GM19397 (cell line): ENCODE measurements at regions not wholly inside any gene's neighbourhood (a gene's known extent, or its start where the extent isn't known, plus 50 kb on each side); places are given as distances from the start of the nearest gene placed in this dataset.

Experiments
- ATAC-seq: cut with Tn5 transposase; IDR thresholded peaks from one replicate; pipeline ENCODE4 v1.9.1; 2021; ENCODE audit warnings: mild to moderate bottlenecking, moderate library complexity; ENCODE audit not compliant: unreplicated experiment

DNA sequence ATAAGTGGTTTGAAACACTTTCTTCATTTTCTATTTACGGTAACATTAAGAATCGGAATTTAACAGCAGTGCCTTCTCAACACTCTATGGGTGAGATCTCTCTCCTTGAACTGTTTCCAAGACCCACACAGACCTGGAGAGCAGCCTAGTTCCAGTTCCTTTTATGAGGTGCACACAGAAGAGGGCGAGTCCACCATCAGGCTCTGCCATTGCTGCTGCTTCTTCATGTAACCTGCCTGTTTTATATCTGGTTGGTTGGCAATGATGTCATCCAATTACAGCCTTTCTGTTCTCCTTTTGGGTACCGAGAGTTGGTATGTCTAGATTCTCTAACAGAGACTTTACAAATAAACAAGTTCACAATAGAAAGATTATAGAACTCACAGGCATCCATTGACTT, 225.7 kb downstream of the UTP18 start:
- ATAC-seq = no peak

DNA sequence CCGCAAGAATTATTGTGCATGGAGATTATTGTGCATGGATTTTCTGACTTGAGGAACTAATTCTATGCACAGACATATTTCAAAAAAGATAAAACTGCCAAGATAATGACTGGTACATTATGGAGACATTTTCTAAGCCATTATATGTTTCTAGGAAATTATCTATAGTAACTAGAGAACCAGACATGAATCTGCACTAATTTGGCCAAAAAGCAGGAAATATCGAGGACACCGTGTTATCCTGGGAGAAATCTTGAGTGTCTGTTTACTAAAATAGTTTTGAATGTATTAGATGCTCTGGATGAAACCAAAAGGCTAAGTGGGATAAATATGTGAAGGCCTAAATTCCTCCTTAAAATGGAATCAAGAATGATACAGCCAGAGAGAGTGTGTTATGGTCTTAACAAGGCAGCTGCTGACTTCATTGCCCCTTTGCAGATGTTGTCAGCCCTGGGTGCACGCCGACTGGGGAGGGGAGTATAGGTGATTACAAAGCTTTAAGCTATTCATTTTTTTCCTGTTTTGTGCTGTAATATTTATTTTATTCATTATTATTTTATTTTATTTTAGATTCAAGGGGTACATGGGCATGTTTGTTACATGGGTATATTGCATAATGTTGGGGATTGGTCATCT, 226.7 kb downstream of the UTP18 start:
- ATAC-seq = no peak

DNA sequence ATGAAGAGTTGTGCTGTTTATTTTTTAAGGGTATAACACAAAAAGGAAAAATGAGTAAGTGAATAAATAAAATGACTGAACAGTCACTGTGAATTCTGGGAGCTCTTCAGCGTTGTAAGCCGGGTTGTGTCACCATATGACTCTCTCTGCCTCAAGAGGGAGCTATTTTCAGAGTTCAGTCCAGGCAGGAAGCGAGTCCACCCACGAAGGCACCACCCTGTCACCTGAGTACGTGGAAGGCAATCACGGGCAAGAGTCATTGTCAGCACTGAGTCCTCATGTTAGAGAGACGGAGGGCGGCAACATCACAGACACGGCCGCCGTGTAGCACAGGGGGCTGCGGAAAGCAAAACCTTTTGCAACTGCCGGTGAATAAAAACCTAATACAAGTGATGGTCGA, 227.6 kb downstream of the UTP18 start:
- ATAC-seq = no peak

- no peak for ATAC-seq
These were observed 231.1 kb downstream of the UTP18 start for GRCh38 chr17:51491416-51491815.

- no peak for ATAC-seq
These were observed 232.9 kb downstream of the UTP18 start for GRCh38 chr17:51493206-51493605.

DNA sequence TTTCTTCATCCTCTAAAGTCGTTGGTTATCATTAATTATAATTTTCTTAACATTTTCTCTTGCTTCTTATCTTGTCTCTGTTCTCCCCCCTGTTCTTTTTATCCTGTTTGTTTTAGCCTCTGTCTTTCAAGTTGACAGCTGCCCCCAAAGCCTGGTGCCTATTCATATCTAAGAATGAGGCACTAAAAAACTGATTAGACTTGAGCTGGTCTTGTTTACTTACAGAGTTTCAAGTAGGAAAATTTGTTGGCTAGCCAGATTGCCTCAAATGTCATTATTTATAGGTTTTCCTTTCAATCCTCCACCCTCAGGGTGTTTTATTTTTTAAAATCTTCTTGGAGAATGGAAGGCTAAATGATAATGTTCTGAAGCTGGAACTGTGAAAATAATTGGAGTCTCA, 236.0 kb downstream of the UTP18 start:
- no peak for ATAC-seq

- no peak for ATAC-seq
These were observed 239.6 kb downstream of the UTP18 start for GRCh38 chr17:51499897-51500296.

DNA sequence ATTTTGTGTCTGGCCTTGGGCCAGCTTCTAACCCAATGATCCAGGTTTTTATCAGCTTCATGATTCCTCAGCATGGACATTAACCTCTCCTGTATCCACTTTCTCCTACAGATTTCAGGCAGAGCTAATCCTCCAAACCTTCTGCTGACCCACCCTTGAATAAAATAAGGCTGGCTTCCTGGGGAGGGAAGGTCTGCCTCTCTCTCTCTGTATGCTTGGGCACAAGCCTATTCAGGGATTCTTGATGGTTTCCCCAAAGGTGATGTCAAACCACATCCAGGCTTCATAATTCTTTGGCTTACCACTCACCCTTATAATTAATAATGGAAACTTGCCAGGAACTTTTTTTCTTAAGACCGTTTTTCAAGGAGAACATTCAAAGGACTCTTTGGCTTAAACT, 240.1 kb downstream of the UTP18 start:
- no peak for ATAC-seq

DNA sequence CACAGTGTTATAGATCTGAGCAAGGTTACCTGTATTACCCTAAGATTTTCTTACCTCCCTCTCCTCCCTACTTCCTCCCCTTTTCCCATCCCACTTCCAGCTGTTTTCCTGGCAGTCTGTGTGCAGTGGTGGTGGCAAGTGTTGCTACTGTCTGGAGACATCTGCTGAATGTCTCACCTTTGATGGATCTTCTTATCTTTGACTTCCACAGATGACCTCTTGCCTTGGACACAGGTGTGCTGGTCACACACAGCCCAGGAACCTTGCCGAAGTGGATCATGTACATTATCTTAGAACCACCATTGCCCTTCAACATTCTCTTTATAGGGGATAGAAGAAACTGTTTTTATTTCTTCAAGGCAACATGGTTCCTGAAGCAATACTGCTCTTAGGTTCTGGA, 245.1 kb downstream of the UTP18 start:
- no peak for ATAC-seq

- ATAC-seq = no peak
These were observed 247.1 kb downstream of the UTP18 start for GRCh38 chr17:51507444-51507843.

DNA sequence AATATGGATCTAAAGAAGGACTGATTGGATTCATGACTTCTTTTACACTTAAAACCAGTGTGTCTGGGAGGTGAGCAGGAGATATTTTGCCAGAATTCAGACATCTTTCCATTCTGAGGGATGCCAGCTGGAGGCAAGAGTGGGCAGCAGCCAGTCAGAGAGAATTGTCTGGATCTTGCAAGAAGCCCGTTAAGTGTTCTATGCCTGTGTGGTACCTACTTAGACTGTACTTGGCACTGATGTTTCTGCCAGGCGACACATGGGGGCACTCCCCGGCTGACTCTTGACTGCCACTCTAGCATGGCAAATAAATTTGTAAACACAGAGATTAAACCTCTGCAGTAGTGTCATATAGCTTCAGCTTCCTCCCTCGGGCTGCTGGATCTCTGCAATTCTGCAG, 247.7 kb downstream of the UTP18 start:
- no peak for ATAC-seq

- ATAC-seq = no peak
These were observed 250.6 kb downstream of the UTP18 start for GRCh38 chr17:51510940-51511339.

DNA sequence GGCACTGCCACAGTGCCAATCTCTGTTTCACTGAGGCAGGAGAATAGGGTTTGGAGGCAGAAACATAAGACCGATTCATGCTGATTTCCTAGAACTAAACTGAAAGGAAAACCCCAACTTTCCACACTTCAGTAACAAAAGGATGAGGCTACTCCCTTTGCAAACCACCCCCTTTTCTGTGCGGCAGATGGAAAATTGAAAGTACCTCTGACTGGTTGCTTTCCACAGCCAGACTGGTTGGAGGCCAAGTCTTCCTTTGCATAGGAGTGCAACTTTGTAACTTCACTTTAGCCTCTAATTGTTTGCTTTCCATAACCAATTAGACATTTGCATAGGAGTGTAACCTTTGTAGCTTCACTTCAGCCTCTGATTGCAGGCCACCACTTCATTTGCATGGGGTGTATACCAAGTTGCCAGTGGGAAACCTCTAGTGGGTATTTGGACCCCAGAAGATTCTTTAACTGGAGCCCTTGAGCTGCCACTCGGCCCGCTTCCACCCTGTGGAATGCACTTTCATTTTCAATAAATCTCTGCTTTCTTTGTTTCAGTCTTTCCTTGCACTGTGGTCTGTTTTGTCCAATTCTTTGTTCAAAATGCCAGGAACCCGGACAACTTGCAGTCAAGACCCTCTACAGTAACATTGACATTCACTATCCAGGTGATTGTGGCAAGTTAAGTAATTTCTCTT, 252.0 kb downstream of the UTP18 start:
- no peak for ATAC-seq

- ATAC-seq = no peak
These were observed 256.6 kb downstream of the UTP18 start for GRCh38 chr17:51516924-51517323.

DNA sequence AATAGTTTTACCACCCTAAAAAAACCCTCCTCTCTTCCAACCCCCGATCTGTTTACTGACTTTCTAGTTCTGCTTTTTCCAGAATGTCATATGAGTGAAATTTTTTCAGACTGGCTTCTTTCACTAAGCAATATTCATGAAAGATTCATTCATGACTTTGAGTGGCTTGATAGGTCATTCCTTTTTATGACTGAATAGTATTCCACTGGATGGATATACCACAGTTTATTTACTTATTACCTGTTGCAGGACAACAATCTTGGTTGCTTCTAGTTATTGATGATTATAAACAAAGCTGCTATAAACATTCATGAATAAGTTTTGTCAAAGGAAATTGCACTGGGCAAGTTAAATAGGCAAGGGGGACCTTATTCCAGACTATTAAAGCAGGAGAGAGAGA, 264.2 kb downstream of the UTP18 start:
- no peak for ATAC-seq

GRCh38 chr17:51526507-51526906, 266.2 kb downstream of the UTP18 start:
- ATAC-seq = no peak

DNA sequence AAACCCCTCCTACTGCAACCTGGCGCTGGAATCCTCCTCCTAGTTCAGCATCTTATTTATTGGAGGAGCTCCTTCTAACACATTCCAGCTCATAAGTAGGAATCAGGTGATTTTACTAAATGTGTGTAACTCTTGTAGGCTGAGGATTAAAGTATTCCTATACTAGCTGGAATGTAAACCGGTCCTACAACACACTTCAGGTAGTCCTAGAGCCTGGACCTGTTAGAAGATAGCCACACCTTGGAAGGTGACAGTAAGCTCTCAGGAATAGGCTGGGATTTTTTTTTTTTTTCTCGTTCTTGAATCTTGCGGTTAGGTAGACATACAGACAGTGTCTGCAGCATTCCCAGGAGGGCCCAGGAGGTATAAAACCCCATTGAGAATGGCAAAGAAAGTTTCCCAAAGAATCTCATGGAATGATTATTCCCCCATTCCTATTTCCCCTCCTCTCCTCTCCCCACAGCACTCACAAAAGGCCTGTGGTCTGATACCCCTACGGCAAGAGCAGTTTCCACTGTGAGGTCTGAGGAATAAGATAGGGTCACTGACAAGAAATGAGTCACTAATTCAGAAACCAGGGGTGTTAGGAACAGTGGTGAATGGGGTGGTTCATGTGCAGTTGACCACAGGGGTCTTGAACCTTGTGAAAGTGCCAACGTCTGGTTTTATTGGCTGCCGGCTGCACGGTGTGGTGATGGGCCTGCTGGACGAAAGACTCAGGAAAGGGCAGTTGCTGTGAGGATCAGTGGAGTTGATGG, 267.1 kb downstream of the UTP18 start:
- no peak for ATAC-seq

DNA sequence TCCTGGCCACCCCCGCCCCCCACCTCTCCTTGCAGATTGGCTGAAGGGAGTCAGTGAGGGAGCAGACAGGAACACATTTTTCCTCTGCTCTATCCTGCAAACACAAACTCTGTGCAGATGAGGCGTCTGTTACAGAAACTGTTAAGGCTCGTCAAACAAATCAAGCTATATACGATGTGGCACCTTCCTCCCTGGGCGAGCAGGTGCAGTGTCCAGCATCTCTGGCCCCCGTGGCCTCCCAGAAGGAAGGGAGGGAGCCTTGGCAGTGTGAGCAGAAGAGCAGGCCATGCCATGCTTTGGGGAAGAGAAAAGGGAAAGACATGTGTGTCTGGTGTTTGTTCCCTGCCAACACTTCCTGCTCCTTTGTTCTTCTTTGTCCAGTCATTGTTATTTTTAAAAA, 267.8 kb downstream of the UTP18 start:
- ATAC-seq = no peak

GRCh38 chr17:51533219-51533618, 272.9 kb downstream of the UTP18 start:
- no peak for ATAC-seq

DNA sequence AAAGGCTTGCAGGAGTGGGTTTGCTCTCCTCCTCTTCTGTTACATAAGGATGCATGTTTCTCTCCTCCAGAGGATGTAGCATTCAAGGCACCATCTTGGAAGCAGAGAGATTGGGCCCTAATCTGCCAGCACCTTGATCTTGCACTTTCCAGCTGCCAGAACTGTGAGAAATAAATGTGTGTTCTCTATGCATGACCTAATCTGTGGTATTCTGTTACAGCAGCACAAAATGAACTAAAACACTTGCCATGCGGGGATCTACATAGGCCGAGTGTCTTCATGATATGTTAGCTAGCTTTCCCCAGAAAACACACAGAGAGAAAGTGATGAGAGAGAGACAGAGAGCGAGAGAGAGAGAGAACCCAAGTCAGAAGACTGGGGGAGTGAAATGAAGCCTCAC, 273.5 kb downstream of the UTP18 start:
- no peak for ATAC-seq

GRCh38 chr17:51536627-51537026, 276.3 kb downstream of the UTP18 start:
- ATAC-seq = no peak

DNA sequence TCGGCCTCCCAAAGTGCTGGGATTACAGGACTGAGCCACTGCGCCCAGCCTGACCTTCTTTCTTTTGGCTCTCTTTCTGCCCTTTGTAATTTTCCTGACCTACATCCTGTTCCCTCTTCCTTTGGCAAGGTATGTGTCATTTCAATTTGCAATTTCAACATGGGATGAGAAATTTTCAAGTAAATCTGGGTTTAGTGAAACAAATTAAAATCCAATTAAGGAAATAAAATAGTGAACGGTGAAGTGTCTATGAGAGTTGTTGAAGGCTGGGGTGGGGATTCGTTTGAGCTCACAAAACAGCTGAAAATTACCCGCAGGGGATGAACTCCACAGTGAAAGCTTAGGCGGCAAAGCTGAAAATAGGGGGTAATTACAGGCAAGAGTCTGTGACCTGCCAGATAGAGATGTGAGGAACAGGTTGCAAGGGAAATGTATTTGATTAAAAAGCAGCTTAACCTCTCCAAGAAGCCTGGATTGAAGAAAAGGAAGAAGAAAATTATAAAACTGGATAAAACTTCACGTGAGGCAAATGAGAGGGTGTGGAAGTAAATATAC, 277.7 kb downstream of the UTP18 start:
- no peak for ATAC-seq
